Esophagus muscularis mucosa (tissue), 4 donors: ENCODE measurements at regions not wholly inside any gene's neighbourhood (a gene's known extent, or its start where the extent isn't known, plus 50 kb on each side); places are given as distances from the start of the nearest gene placed in this dataset.

Experiments
- CTCF ChIP-seq, 3 experiments: fragments of 200-600 bp in 2 of 3; fragments of 450-650 bp in 1 of 3; sonication (generic) in 2 of 3; IDR thresholded peaks; one replicate each; pipeline ENCODE4 v1.5.1; 2017 to 2019; ENCODE audit warnings: antibody characterized with exemption in 3 of 3, mild to moderate bottlenecking in 2 of 3, moderate library complexity in 1 of 3
- EP300 ChIP-seq: sonication (generic); formaldehyde crosslinking; IDR thresholded peaks from one replicate; pipeline ENCODE4 v1.6.1; 2017; ENCODE audit warnings: antibody characterized with exemption
- POLR2AphosphoS5 ChIP-seq, 2 donors: sonication (generic); formaldehyde crosslinking; IDR thresholded peaks; one replicate each; pipeline ENCODE4 v1.6.1; 2017; ENCODE audit warnings: antibody characterized with exemption in 2 of 2

GRCh38 chr2:142321706-142322280 lies 191.0 kb upstream of the LRP1B start:
- TF ChIP-seq CTCF (IDR thresholded peaks at IDR 0.05) (no peak), EP300 (no peak), POLR2AphosphoS5 (IDR thresholded peaks at IDR 0.05) (no peak)
